Esophagus muscularis mucosa (tissue), 4 donors: ENCODE measurements at regions not wholly inside any gene's neighbourhood (a gene's known extent, or its start where the extent isn't known, plus 50 kb on each side); places are given as distances from the start of the nearest gene placed in this dataset.

ENCODE experiments used
- DNase-seq: peaks from one replicate; pipeline ENCODE4 v3.0.0-alpha.2; 2017; ENCODE audit errors: extremely low spot score
- H3K27ac ChIP-seq, 4 donors: fragments of 200-600 bp; sonication (generic); replicated peaks in 1 of 4; 1 replicate in 3 of 4; 2 replicates in 1 of 4; pipeline ENCODE4 v1.5.1; 2016 to 2019; ENCODE audit warnings: mild to moderate bottlenecking in 1 of 4
- H3K27me3 ChIP-seq, 4 donors: fragments of 200-600 bp; sonication (generic); one replicate each; pipeline versions ENCODE4 v1.5.1 to v1.6.0; 2016 to 2019
- H3K36me3 ChIP-seq, 4 donors: fragments of 200-600 bp; sonication (generic); one replicate each; pipeline ENCODE4 v1.5.1; 2016 to 2019
- H3K4me1 ChIP-seq, 4 donors: fragments of 200-600 bp; sonication (generic); one replicate each; pipeline ENCODE4 v1.5.1; 2016 to 2019
- H3K4me3 ChIP-seq, 4 donors: fragments of 200-600 bp; sonication (generic); 1 replicate in 2 of 4; 2 replicates in 2 of 4; pipeline ENCODE4 v1.5.1; 2016 to 2019; ENCODE audit warnings: mild to moderate bottlenecking in 4 of 4, moderate library complexity in 1 of 4
- H3K9me3 ChIP-seq, 4 donors: fragments of 200-600 bp; sonication (generic); 1 replicate in 3 of 4; 2 replicates in 1 of 4; pipeline ENCODE4 v1.5.1; 2016 to 2019
- EP300 ChIP-seq: sonication (generic); formaldehyde crosslinking; IDR thresholded peaks from one replicate; pipeline ENCODE4 v1.6.1; 2017; ENCODE audit warnings: antibody characterized with exemption
- POLR2A ChIP-seq: fragments of 450-650 bp; IDR thresholded peaks from one replicate; pipeline ENCODE4 v1.6.1; 2017; ENCODE audit warnings: antibody characterized with exemption, moderate library complexity, mild to moderate bottlenecking, low read depth
- POLR2AphosphoS5 ChIP-seq, 2 donors: sonication (generic); formaldehyde crosslinking; IDR thresholded peaks; one replicate each; pipeline ENCODE4 v1.6.1; 2017; ENCODE audit warnings: antibody characterized with exemption in 2 of 2
- WGBS: methylation state at CpG from one replicate; pipeline ENCODE4 v1.1.5; 2018; 5-methylcytosine and 5-hydroxymethylcytosine counted together
- intact Hi-C: fragments of 100-400 bp; cut with DNase I; formaldehyde crosslinking; loops from one replicate; pipeline ENCODE4 v1.15.1; 2023
- TF ChIP-seq, protein P1 (sequence below), 3 experiments: fragments of 200-600 bp in 2 of 3; fragments of 450-650 bp in 1 of 3; sonication (generic) in 2 of 3; IDR thresholded peaks; one replicate each; pipeline ENCODE4 v1.5.1; 2017 to 2019; ENCODE audit warnings: antibody characterized with exemption in 3 of 3, mild to moderate bottlenecking in 2 of 3, moderate library complexity in 1 of 3

DNA sequence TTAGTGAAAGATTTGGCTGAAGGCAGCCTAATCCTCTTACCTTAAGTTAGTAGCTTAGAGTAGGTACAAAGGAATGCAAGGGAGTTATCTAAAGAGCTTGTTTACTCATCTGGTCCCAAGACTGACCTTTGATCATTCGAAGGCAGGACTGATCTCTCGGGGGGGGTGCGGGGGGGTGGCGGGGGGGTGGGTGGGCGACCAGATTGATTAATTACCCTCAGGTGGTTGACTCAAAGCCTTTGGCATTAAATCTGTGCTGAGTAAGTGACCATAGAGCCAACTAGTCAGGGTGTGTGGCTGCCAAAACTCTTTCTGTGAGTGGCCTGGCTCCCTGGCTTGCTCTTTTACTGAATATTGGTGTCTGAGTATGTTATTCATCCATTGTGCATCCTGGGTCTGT is 731.9 kb upstream of the FBXO33 start:
- WGBS, result 46% methylated on average over 5 of the region's 5 CpGs
- H3K4me1 ChIP-seq, result no peaks in the 10 kb centered on the region
- H3K4me3 ChIP-seq, result no peak overlapping the region
- intact Hi-C loops, result no loop called here
- no peak overlapping the region for H3K27ac ChIP-seq
- DNase-seq, result no peak
- TF ChIP-seq POLR2A (no peak), POLR2AphosphoS5 (IDR thresholded peaks at IDR 0.05) (no peak), EP300 (no peak)
- TF ChIP-seq, protein P1, sequence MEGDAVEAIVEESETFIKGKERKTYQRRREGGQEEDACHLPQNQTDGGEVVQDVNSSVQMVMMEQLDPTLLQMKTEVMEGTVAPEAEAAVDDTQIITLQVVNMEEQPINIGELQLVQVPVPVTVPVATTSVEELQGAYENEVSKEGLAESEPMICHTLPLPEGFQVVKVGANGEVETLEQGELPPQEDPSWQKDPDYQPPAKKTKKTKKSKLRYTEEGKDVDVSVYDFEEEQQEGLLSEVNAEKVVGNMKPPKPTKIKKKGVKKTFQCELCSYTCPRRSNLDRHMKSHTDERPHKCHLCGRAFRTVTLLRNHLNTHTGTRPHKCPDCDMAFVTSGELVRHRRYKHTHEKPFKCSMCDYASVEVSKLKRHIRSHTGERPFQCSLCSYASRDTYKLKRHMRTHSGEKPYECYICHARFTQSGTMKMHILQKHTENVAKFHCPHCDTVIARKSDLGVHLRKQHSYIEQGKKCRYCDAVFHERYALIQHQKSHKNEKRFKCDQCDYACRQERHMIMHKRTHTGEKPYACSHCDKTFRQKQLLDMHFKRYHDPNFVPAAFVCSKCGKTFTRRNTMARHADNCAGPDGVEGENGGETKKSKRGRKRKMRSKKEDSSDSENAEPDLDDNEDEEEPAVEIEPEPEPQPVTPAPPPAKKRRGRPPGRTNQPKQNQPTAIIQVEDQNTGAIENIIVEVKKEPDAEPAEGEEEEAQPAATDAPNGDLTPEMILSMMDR (IDR thresholded peaks at IDR 0.05), result no peak
- H3K9me3 ChIP-seq, result peaks cover 0 to 5% (median 0%) of the 10 kb centered on the region in 4 donors
- no peaks in the 10 kb centered on the region for H3K36me3 ChIP-seq
- H3K27me3 ChIP-seq, result no peaks in the 10 kb centered on the region

DNA sequence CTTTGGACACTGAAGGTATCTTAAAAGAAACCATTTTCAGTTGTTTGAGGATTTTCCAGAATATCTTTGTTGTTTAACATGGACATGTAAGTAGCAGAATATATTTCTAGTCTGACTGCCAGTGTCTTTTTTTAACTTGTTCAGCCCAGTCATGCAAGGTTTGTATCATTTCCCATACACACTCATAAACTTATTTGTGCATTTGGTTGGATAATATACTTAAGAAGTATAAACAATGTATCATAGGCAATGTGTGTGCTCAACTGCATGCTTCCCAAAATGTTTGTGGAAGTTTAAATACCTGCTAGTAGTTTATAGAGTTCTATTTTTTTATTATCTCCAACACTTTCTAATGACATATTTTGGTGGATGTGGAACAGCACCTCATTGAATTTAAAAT is 707.4 kb upstream of the FBXO33 start:
- Histone ChIP-seq H3K27ac (no peak overlapping the region), H3K36me3 (no peaks in the 10 kb centered on the region), H3K9me3 (no peaks in the 10 kb centered on the region), H3K4me1 (no peaks in the 10 kb centered on the region), H3K27me3 (no peaks in the 10 kb centered on the region), H3K4me3 (no peak overlapping the region)
- TF ChIP-seq POLR2AphosphoS5 (IDR thresholded peaks at IDR 0.05) (no peak), EP300 (no peak), POLR2A (no peak)
- TF ChIP-seq, protein P1 (IDR thresholded peaks at IDR 0.05), result no peak
- intact Hi-C loops, result no loop called here
- DNase-seq, result no peak

DNA sequence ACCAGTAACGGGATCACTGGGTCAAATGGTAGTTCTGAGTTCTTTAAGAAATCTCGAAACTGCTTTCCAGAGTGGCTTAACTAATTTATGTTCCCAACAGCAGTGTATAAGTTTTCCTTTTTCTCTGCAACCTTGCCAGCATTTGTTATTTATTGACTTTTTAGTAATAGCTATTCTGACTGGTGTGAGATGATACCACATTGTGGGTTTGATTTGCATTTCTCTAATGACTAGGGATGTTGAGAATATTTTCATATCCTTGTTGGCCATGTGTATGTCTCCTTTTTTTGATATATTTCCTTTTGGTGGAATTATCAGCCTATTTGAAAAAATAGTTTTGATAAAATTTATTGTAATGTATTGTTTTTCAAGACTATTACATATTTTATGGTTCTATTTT is 701.2 kb upstream of the FBXO33 start:
- H3K36me3 ChIP-seq, result no peaks in the 10 kb centered on the region
- H3K4me3 ChIP-seq, result no peak overlapping the region
- no peak overlapping the region for H3K27ac ChIP-seq
- WGBS, result 88% methylated on average over 2 of the region's 2 CpGs
- H3K9me3 ChIP-seq, result no peaks in the 10 kb centered on the region
- no peak for DNase-seq
- no peaks in the 10 kb centered on the region for H3K27me3 ChIP-seq
- intact Hi-C loops, result no loop called here
- no peaks in the 10 kb centered on the region for H3K4me1 ChIP-seq
- TF ChIP-seq, protein P1 (IDR thresholded peaks at IDR 0.05), result no peak
- TF ChIP-seq POLR2AphosphoS5 (IDR thresholded peaks at IDR 0.05) (no peak), POLR2A (no peak), EP300 (no peak)

DNA sequence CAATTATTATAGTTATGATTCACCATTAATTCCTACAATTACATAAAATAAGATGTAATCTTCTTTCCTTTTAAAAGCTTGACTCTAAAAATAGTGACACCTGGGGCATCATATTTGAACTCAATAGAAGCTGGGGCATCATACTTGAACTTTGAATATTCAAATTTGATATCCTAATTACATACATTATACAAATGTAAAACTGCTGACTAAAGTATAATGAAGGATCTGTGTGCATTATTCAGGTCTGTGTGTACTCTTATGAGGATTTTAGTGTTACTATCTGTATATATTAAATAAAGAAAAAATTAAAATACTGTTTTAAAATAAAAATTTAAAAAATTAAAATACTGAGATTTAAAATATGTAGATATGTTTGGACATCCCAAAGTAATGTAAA is 696.9 kb upstream of the FBXO33 start:
- no peak for TF ChIP-seq POLR2AphosphoS5 (IDR thresholded peaks at IDR 0.05)
- TF ChIP-seq POLR2A, result no peak
- TF ChIP-seq, protein P1 (IDR thresholded peaks at IDR 0.05), result no peak
- no peak for TF ChIP-seq EP300
- intact Hi-C loops, result no loop called here
- H3K27ac ChIP-seq, result no peak overlapping the region

DNA sequence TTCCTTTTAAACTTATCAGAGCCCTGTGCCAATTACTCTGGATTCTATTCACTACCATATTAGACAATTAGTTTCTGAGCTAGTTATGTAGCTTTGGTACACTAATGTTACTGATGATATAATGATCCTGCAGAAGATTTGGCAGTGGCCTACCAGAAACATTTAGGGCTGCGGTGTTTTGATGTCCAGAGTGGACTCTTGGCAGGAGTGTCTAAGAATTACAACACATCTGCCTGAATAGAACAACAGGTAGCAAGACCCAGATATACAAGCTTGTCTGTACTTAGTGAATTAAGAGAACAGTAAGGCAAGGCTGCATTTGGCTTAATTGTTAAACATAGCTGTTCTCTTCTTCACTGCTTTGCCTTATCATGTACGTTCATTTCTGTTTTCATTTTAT is 691.6 kb upstream of the FBXO33 start:
- TF ChIP-seq POLR2A (no peak), EP300 (no peak), POLR2AphosphoS5 (IDR thresholded peaks at IDR 0.05) (no peak)
- TF ChIP-seq, protein P1 (IDR thresholded peaks at IDR 0.05), result no peak
- H3K27ac ChIP-seq, result no peak overlapping the region
- intact Hi-C loops, result no loop called here

More for the DNA sequence above, 696.9 kb upstream of the FBXO33 start:
- H3K9me3 ChIP-seq, result no peaks in the 10 kb centered on the region
- no peaks in the 10 kb centered on the region for H3K36me3 ChIP-seq
- no peaks in the 10 kb centered on the region for H3K4me1 ChIP-seq
- no peak overlapping the region for H3K4me3 ChIP-seq
- H3K27me3 ChIP-seq, result no peaks in the 10 kb centered on the region
- DNase-seq, result no peak

More for the DNA sequence above, 691.6 kb upstream of the FBXO33 start:
- no peaks in the 10 kb centered on the region for H3K27me3 ChIP-seq
- no peak overlapping the region for H3K4me3 ChIP-seq
- H3K4me1 ChIP-seq, result peaks cover 0 to 4% (median 0%) of the 10 kb centered on the region in 4 donors
- H3K9me3 ChIP-seq, result no peaks in the 10 kb centered on the region
- WGBS, result 67% methylated on average over 2 of the region's 2 CpGs
- H3K36me3 ChIP-seq, result no peaks in the 10 kb centered on the region
- DNase-seq, result no peak
